Nephron progenitor cell (in vitro differentiated cells): ENCODE measurements at regions not wholly inside any gene's neighbourhood (a gene's known extent, or its start where the extent isn't known, plus 50 kb on each side); places are given as distances from the start of the nearest gene placed in this dataset.

ENCODE experiments used
- DNase-seq: peaks from one replicate; pipeline ENCODE4 v3.0.0; 2021
- H3K27ac Mint-ChIP-seq: 2 replicates; pipeline ENCODE4 v1.8.0; 2021; ENCODE audit warnings: mild to moderate bottlenecking, moderate library complexity, mixed read lengths
- H3K27me3 Mint-ChIP-seq: 2 replicates; pipeline ENCODE4 v1.8.0; 2021; ENCODE audit warnings: mild to moderate bottlenecking, low read depth, mixed read lengths; ENCODE audit not compliant: poor library complexity
- H3K36me3 Mint-ChIP-seq: 2 replicates; pipeline ENCODE4 v1.8.0; 2021; ENCODE audit warnings: low read depth, mixed read lengths
- H3K4me1 Mint-ChIP-seq: 2 replicates; pipeline ENCODE4 v1.8.0; 2021; ENCODE audit warnings: mixed read lengths
- H3K4me3 Mint-ChIP-seq: 2 replicates; pipeline ENCODE4 v1.8.0; 2021; ENCODE audit warnings: mild to moderate bottlenecking, moderate library complexity, mixed read lengths
- H3K9me3 Mint-ChIP-seq: 2 replicates; pipeline ENCODE4 v1.8.0; 2021; ENCODE audit warnings: mild to moderate bottlenecking, moderate library complexity, mixed read lengths
- CTCF ChIP-seq: fragments of 200-600 bp; sonication (generic); IDR thresholded peaks from 2 replicates; pipeline ENCODE4 v1.5.0; 2021; ENCODE audit warnings: antibody characterized with exemption

GRCh38 chr1:216927633-216928032, 204.4 kb upstream of the ESRRG start:
- Mint-ChIP-seq H3K27me3 (peaks cover 5% of the 10 kb centered on the region), H3K36me3 (no peaks in the 10 kb centered on the region), H3K9me3 (no peaks in the 10 kb centered on the region), H3K27ac (no peak overlapping the region), H3K4me1 (peaks cover 17% of the 10 kb centered on the region), H3K4me3 (no peak overlapping the region)
- no peak for DNase-seq
- TF ChIP-seq CTCF: no peak

- DNase-seq: no peak
- H3K27ac Mint-ChIP-seq: peak overlapping the region; percentile 44
- no peak overlapping the region for H3K4me3 Mint-ChIP-seq
- H3K4me1 Mint-ChIP-seq: peaks cover 17% of the 10 kb centered on the region
- peaks cover 4% of the 10 kb centered on the region for H3K27me3 Mint-ChIP-seq
- TF ChIP-seq CTCF: no peak
- H3K9me3 Mint-ChIP-seq: no peaks in the 10 kb centered on the region
- no peaks in the 10 kb centered on the region for H3K36me3 Mint-ChIP-seq
Observed at GRCh38 chr1:216926720-216927510, 203.7 kb upstream of the ESRRG start.

GRCh38 chr1:216925962-216926625, 202.9 kb upstream of the ESRRG start:
- Mint-ChIP-seq H3K36me3 (no peaks in the 10 kb centered on the region), H3K27ac (no peak overlapping the region), H3K4me1 (peaks cover 17% of the 10 kb centered on the region), H3K4me3 (no peak overlapping the region), H3K9me3 (no peaks in the 10 kb centered on the region), H3K27me3 (peaks cover 6% of the 10 kb centered on the region)
- no peak for DNase-seq
- TF ChIP-seq CTCF: no peak

- Mint-ChIP-seq H3K4me1 (peaks cover 17% of the 10 kb centered on the region), H3K27ac (no peak overlapping the region), H3K9me3 (no peaks in the 10 kb centered on the region), H3K27me3 (peaks cover 6% of the 10 kb centered on the region), H3K36me3 (no peaks in the 10 kb centered on the region), H3K4me3 (no peak overlapping the region)
- no peak for TF ChIP-seq CTCF
- no peak for DNase-seq
Observed at GRCh38 chr1:216924732-216925131, 201.5 kb upstream of the ESRRG start.

GRCh38 chr1:216923601-216924000, 200.4 kb upstream of the ESRRG start:
- Mint-ChIP-seq H3K27ac (no peak overlapping the region), H3K4me3 (no peak overlapping the region), H3K9me3 (no peaks in the 10 kb centered on the region), H3K4me1 (peaks cover 17% of the 10 kb centered on the region), H3K36me3 (no peaks in the 10 kb centered on the region), H3K27me3 (peaks cover 6% of the 10 kb centered on the region)
- TF ChIP-seq CTCF: no peak
- no peak for DNase-seq
